22Rv1 (cell line): ENCODE measurements at regions not wholly inside any gene's neighbourhood (a gene's known extent, or its start where the extent isn't known, plus 50 kb on each side); places are given as distances from the start of the nearest gene placed in this dataset.

Experiments
- ZFX ChIP-seq: fragments of 450-650 bp; IDR thresholded peaks from 2 replicates; pipeline ENCODE4 v1.6.1; 2017; ENCODE audit warnings: antibody characterized with exemption, borderline replicate concordance
- TF ChIP-seq, protein P1 (sequence below): fragments of 450-650 bp; IDR thresholded peaks from 2 replicates; pipeline ENCODE4 v1.5.1; 2017; ENCODE audit warnings: mild to moderate bottlenecking

- TF ChIP-seq, protein P1, sequence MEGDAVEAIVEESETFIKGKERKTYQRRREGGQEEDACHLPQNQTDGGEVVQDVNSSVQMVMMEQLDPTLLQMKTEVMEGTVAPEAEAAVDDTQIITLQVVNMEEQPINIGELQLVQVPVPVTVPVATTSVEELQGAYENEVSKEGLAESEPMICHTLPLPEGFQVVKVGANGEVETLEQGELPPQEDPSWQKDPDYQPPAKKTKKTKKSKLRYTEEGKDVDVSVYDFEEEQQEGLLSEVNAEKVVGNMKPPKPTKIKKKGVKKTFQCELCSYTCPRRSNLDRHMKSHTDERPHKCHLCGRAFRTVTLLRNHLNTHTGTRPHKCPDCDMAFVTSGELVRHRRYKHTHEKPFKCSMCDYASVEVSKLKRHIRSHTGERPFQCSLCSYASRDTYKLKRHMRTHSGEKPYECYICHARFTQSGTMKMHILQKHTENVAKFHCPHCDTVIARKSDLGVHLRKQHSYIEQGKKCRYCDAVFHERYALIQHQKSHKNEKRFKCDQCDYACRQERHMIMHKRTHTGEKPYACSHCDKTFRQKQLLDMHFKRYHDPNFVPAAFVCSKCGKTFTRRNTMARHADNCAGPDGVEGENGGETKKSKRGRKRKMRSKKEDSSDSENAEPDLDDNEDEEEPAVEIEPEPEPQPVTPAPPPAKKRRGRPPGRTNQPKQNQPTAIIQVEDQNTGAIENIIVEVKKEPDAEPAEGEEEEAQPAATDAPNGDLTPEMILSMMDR, result no peak
- no peak for TF ChIP-seq ZFX
These were observed 226.0 kb upstream of the ADARB2 start for GRCh38 chr10:1963341-1963740.
